HCT116 (cell line): ENCODE measurements at regions not wholly inside any gene's neighbourhood (a gene's known extent, or its start where the extent isn't known, plus 50 kb on each side); places are given as distances from the start of the nearest gene placed in this dataset.

Experiments used
- EZH2phosphoT487 ChIP-seq: fragments of 200-600 bp; IDR thresholded peaks from 2 replicates; pipeline ENCODE4 v1.6.1; 2018; ENCODE audit warnings: antibody characterized with exemption, borderline replicate concordance
- FOSL1 ChIP-seq: IDR thresholded peaks from 2 replicates; pipeline ENCODE4 v1.6.1; 2012; ENCODE audit warnings: low read depth
- POLR2A ChIP-seq: IDR thresholded peaks from 2 replicates; pipeline ENCODE4 v1.7.0; 2011; ENCODE audit warnings: borderline replicate concordance; ENCODE audit not compliant: insufficient read depth, insufficient read length; ENCODE audit errors: extremely low read depth
- POLR2AphosphoS5 ChIP-seq: IDR thresholded peaks from 2 replicates; pipeline ENCODE4 v1.6.1; 2011; ENCODE audit warnings: mild to moderate bottlenecking, low read depth, low read length, moderate library complexity
- TCF7L2 ChIP-seq: IDR thresholded peaks from 2 replicates; pipeline ENCODE4 v1.7.0; 2011; ENCODE audit warnings: borderline replicate concordance, inconsistent platforms; ENCODE audit not compliant: insufficient read depth, insufficient read length; ENCODE audit errors: extremely low read depth
- TF ChIP-seq, protein P1 (sequence below), 3 experiments: fragments of 200-600 bp in 1 of 3; sonication (generic) in 1 of 3; IDR thresholded peaks in 2 of 3; conservative IDR thresholded peaks in 1 of 3; 2 replicates each; pipeline ENCODE4 v1.5.1; 2012 to 2017; ENCODE audit warnings: low read depth in 2 of 3, low read length in 2 of 3, antibody characterized with exemption in 1 of 3, borderline replicate concordance in 1 of 3, control low read depth in 1 of 3, mild to moderate bottlenecking in 1 of 3, mixed read lengths in 1 of 3, mixed run types in 1 of 3, moderate library complexity in 1 of 3; ENCODE audit not compliant: insufficient read depth in 1 of 3
- TF ChIP-seq, protein P2 (sequence below): IDR thresholded peaks from 2 replicates; pipeline ENCODE4 v1.6.1; 2012; ENCODE audit warnings: low read depth

DNA sequence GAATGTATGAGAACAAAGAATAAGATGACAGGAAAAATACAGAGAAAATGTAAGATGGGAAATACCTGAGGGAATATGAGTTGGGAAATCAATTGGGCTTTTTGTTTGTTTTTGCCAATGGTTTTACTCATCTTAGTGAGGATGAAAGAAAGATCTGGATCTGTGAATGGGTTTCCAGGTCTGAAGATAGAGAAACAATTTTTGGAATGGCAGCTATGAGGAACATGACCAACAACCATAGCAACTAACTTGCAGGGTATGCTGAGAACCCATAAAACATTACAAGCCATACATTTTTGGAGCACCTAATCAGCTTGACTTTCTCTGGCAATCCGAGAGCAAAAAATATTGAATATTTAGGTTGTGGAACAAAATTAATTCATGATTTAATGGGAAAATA lies 290.0 kb downstream of the KCTD12 start:
- TF ChIP-seq, protein P1, sequence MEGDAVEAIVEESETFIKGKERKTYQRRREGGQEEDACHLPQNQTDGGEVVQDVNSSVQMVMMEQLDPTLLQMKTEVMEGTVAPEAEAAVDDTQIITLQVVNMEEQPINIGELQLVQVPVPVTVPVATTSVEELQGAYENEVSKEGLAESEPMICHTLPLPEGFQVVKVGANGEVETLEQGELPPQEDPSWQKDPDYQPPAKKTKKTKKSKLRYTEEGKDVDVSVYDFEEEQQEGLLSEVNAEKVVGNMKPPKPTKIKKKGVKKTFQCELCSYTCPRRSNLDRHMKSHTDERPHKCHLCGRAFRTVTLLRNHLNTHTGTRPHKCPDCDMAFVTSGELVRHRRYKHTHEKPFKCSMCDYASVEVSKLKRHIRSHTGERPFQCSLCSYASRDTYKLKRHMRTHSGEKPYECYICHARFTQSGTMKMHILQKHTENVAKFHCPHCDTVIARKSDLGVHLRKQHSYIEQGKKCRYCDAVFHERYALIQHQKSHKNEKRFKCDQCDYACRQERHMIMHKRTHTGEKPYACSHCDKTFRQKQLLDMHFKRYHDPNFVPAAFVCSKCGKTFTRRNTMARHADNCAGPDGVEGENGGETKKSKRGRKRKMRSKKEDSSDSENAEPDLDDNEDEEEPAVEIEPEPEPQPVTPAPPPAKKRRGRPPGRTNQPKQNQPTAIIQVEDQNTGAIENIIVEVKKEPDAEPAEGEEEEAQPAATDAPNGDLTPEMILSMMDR (IDR thresholded peaks at IDR 0.05 in 2 of 3, conservative IDR thresholded peaks at IDR 0.05 in 1 of 3; ENCODE audit: borderline replicate concordance in 1 of 3, insufficient read depth in 1 of 3, low read depth in 2 of 3, low read length in 2 of 3): no peak
- TF ChIP-seq POLR2A (no peak), EZH2phosphoT487 (no peak), FOSL1 (no peak), TCF7L2 (no peak), POLR2AphosphoS5 (no peak)
- TF ChIP-seq, protein P2, sequence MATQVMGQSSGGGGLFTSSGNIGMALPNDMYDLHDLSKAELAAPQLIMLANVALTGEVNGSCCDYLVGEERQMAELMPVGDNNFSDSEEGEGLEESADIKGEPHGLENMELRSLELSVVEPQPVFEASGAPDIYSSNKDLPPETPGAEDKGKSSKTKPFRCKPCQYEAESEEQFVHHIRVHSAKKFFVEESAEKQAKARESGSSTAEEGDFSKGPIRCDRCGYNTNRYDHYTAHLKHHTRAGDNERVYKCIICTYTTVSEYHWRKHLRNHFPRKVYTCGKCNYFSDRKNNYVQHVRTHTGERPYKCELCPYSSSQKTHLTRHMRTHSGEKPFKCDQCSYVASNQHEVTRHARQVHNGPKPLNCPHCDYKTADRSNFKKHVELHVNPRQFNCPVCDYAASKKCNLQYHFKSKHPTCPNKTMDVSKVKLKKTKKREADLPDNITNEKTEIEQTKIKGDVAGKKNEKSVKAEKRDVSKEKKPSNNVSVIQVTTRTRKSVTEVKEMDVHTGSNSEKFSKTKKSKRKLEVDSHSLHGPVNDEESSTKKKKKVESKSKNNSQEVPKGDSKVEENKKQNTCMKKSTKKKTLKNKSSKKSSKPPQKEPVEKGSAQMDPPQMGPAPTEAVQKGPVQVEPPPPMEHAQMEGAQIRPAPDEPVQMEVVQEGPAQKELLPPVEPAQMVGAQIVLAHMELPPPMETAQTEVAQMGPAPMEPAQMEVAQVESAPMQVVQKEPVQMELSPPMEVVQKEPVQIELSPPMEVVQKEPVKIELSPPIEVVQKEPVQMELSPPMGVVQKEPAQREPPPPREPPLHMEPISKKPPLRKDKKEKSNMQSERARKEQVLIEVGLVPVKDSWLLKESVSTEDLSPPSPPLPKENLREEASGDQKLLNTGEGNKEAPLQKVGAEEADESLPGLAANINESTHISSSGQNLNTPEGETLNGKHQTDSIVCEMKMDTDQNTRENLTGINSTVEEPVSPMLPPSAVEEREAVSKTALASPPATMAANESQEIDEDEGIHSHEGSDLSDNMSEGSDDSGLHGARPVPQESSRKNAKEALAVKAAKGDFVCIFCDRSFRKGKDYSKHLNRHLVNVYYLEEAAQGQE: no peak
